Gastroesophageal sphincter (tissue), 3 donors: ENCODE measurements at regions not wholly inside any gene's neighbourhood (a gene's known extent, or its start where the extent isn't known, plus 50 kb on each side); places are given as distances from the start of the nearest gene placed in this dataset.

Experiments used
- EP300 ChIP-seq: sonication (generic); formaldehyde crosslinking; IDR thresholded peaks from one replicate; pipeline ENCODE4 v1.6.1; 2017; ENCODE audit warnings: antibody characterized with exemption, mild to moderate bottlenecking
- POLR2A ChIP-seq, 2 donors: fragments of 450-650 bp; IDR thresholded peaks; one replicate each; pipeline ENCODE4 v1.6.1; 2017; ENCODE audit warnings: antibody characterized with exemption in 2 of 2, mild to moderate bottlenecking in 2 of 2, moderate library complexity in 1 of 2
- TF ChIP-seq, protein P1 (sequence below), 4 experiments: fragments of 200-600 bp in 2 of 4; fragments of 450-650 bp in 2 of 4; sonication (generic) in 1 of 4; IDR thresholded peaks; one replicate each; pipeline ENCODE4 v1.5.1; 2017 to 2019; ENCODE audit warnings: antibody characterized with exemption in 4 of 4, mild to moderate bottlenecking in 2 of 4, moderate library complexity in 2 of 4

GRCh38 chr3:153572165-153572564, 410.1 kb downstream of the RAP2B start:
- TF ChIP-seq EP300 (no peak), POLR2A (IDR thresholded peaks at IDR 0.05) (no peak)
- TF ChIP-seq, protein P1, sequence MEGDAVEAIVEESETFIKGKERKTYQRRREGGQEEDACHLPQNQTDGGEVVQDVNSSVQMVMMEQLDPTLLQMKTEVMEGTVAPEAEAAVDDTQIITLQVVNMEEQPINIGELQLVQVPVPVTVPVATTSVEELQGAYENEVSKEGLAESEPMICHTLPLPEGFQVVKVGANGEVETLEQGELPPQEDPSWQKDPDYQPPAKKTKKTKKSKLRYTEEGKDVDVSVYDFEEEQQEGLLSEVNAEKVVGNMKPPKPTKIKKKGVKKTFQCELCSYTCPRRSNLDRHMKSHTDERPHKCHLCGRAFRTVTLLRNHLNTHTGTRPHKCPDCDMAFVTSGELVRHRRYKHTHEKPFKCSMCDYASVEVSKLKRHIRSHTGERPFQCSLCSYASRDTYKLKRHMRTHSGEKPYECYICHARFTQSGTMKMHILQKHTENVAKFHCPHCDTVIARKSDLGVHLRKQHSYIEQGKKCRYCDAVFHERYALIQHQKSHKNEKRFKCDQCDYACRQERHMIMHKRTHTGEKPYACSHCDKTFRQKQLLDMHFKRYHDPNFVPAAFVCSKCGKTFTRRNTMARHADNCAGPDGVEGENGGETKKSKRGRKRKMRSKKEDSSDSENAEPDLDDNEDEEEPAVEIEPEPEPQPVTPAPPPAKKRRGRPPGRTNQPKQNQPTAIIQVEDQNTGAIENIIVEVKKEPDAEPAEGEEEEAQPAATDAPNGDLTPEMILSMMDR (IDR thresholded peaks at IDR 0.05), result no peak
